ENCODE measurements at regions not wholly inside any gene's neighbourhood (a gene's known extent, or its start where the extent isn't known, plus 50 kb on each side); places are given as distances from the start of the nearest gene placed in this dataset.

DNA sequence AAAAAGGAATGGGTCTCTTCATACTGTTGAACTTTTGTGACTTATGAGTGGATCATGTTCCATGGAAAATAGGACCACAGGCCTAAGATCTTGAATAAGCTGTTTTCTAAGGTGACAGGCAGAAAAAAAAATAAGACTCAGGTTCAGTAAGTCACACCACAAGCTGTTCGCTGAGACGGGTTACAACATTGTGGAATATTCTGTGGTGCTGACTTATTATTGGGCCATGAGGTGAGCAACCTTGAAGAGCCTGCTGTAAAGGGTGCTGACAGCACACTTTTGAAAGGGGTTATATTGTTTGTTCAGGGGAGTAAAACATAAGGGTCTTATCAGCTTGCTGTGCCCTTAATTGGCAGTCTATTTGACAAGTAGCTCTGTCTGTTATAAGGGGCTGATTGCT lies 439.8 kb upstream of the SLC14A2 start:
- TF ChIP-seq SUPT20H (IDR thresholded peaks at IDR 0.05; ENCODE audit: borderline replicate concordance, control insufficient read depth, low read depth, low read length) (no peak), EZH2 (IDR thresholded peaks at IDR 0.05; ENCODE audit: borderline replicate concordance, control insufficient read depth, low read depth, low read length) (no peak), POU2F2 (IDR thresholded peaks at IDR 0.05; ENCODE audit: borderline replicate concordance, low read depth, low read length) (no peak), TAF1 (IDR thresholded peaks at IDR 0.05; ENCODE audit: borderline replicate concordance, low read depth, low read length) (no peak)
- TF ChIP-seq, protein P1, sequence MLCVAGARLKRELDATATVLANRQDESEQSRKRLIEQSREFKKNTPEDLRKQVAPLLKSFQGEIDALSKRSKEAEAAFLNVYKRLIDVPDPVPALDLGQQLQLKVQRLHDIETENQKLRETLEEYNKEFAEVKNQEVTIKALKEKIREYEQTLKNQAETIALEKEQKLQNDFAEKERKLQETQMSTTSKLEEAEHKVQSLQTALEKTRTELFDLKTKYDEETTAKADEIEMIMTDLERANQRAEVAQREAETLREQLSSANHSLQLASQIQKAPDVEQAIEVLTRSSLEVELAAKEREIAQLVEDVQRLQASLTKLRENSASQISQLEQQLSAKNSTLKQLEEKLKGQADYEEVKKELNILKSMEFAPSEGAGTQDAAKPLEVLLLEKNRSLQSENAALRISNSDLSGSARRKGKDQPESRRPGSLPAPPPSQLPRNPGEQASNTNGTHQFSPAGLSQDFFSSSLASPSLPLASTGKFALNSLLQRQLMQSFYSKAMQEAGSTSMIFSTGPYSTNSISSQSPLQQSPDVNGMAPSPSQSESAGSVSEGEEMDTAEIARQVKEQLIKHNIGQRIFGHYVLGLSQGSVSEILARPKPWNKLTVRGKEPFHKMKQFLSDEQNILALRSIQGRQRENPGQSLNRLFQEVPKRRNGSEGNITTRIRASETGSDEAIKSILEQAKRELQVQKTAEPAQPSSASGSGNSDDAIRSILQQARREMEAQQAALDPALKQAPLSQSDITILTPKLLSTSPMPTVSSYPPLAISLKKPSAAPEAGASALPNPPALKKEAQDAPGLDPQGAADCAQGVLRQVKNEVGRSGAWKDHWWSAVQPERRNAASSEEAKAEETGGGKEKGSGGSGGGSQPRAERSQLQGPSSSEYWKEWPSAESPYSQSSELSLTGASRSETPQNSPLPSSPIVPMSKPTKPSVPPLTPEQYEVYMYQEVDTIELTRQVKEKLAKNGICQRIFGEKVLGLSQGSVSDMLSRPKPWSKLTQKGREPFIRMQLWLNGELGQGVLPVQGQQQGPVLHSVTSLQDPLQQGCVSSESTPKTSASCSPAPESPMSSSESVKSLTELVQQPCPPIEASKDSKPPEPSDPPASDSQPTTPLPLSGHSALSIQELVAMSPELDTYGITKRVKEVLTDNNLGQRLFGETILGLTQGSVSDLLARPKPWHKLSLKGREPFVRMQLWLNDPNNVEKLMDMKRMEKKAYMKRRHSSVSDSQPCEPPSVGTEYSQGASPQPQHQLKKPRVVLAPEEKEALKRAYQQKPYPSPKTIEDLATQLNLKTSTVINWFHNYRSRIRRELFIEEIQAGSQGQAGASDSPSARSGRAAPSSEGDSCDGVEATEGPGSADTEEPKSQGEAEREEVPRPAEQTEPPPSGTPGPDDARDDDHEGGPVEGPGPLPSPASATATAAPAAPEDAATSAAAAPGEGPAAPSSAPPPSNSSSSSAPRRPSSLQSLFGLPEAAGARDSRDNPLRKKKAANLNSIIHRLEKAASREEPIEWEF (IDR thresholded peaks at IDR 0.05; ENCODE audit: insufficient replicate concordance, low read depth, low read length), result no peak
- TF ChIP-seq, protein P2, sequence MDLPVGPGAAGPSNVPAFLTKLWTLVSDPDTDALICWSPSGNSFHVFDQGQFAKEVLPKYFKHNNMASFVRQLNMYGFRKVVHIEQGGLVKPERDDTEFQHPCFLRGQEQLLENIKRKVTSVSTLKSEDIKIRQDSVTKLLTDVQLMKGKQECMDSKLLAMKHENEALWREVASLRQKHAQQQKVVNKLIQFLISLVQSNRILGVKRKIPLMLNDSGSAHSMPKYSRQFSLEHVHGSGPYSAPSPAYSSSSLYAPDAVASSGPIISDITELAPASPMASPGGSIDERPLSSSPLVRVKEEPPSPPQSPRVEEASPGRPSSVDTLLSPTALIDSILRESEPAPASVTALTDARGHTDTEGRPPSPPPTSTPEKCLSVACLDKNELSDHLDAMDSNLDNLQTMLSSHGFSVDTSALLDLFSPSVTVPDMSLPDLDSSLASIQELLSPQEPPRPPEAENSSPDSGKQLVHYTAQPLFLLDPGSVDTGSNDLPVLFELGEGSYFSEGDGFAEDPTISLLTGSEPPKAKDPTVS (IDR thresholded peaks at IDR 0.05; ENCODE audit: low read depth, low read length), result no peak
- TF ChIP-seq, protein P3, sequence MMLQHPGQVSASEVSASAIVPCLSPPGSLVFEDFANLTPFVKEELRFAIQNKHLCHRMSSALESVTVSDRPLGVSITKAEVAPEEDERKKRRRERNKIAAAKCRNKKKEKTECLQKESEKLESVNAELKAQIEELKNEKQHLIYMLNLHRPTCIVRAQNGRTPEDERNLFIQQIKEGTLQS (IDR thresholded peaks at IDR 0.05; ENCODE audit: borderline replicate concordance, extremely low read depth, low read depth, low read length), result no peak
- ChIA-PET RAD21 (ENCODE audit: unreplicated experiment) (interaction anchor here (1.0 kb wide), 1 partner anchor 37 kb away, joined by 3 read pairs; no protein-coding TSS in a partner anchor), SMC1A (ENCODE audit: uncharacterized antibody, unreplicated experiment) (interaction anchor here (0.8 to 1.4 kb wide), 6 partner anchors 9 to 37 kb away, joined by 3 to 4 read pairs (median 4); no protein-coding TSS in a partner anchor), POLR2A (interaction anchor here (1.9 kb wide), 1 partner anchor 22 kb away, joined by 4 read pairs; no protein-coding TSS in a partner anchor), CTCF (interaction anchor here (1.4 kb wide), 1 partner anchor 8 kb away, joined by 3 read pairs; no protein-coding TSS in a partner anchor)
- ATAC-seq (no peak), DNase-seq (ENCODE audit: low read depth, low spot score) (no peak), FAIRE-seq (no peak)
- Histone ChIP-seq H2AFZ (ENCODE audit: control insufficient read depth, low read depth, low read length) (no peak overlapping the region), H3K36me3 (ENCODE audit: control insufficient read depth in 2 of 2, insufficient read depth in 2 of 2, low read length in 1 of 2) (no peaks in the 10 kb centered on the region), H3K9me3 (replicated peaks; ENCODE audit: control insufficient read depth, insufficient read depth, low read length) (no peaks in the 10 kb centered on the region), H3K4me3 (no peak overlapping the region), H3K79me2 (ENCODE audit: control insufficient read depth, insufficient read depth, low read length) (no peaks in the 10 kb centered on the region), H3K27me3 (replicated peaks in 1 of 2; ENCODE audit: control insufficient read depth in 2 of 2, insufficient read depth in 2 of 2, low read length in 1 of 2) (no peaks in the 10 kb centered on the region), H3K4me2 (ENCODE audit: control insufficient read depth, insufficient read depth) (no peak overlapping the region), H4K20me1 (ENCODE audit: control insufficient read depth, insufficient read depth) (no peaks in the 10 kb centered on the region), H3K27ac (ENCODE audit: control insufficient read depth, insufficient read depth) (no peak overlapping the region), H3K9ac (ENCODE audit: control insufficient read depth, insufficient read depth, low read length) (no peak overlapping the region), H3K4me1 (ENCODE audit: control insufficient read depth, insufficient read depth, low read length) (no peaks in the 10 kb centered on the region)
- BruUV-seq (replicated peaks), result no TSS peak
- 100% methylated on average over 2 of the region's 2 CpGs for WGBS (ENCODE audit: insufficient coverage, insufficient replicate concordance, low lambda C conversion rate, missing lambda C conversion rate)
- in situ Hi-C loops (cut with MboI), result no loop called here
- intact Hi-C loops (cut with micrococcal nuclease; ENCODE audit: unreplicated experiment), result no loop called here

Data from GM12878 (cell line).